ENCODE measurements at regions not wholly inside any gene's neighbourhood (a gene's known extent, or its start where the extent isn't known, plus 50 kb on each side); places are given as distances from the start of the nearest gene placed in this dataset.

DNA sequence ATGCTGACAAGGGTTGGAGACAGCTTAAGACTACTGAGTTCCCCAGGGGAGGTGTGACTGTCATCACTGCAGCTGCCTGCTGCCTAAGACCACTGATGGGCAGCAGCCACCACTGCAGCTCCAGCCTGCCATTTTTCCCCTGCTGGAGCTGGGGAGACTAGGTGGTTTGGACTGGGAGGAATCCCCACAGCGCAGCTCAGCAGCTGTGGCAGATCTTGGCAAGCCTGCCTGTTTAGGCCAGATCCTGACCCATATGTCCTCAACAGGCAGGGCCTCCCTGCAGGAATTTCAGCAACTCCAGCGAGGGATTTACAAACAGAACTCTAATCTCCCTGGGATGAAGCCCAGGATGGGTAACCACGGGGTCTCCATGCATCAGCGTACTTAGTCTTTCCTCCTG, 356.4 kb upstream of the TOM1L1 start:
- Histone ChIP-seq H3K36me3 (ENCODE audit: low read depth) (no peaks in the 10 kb centered on the region), H3K27ac (ENCODE audit: poor library complexity, severe bottlenecking) (no peak overlapping the region), H3K9me3 (ENCODE audit: severe bottlenecking) (peaks cover 2% of the 10 kb centered on the region), H3K4me1 (ENCODE audit: insufficient read depth, poor library complexity, severe bottlenecking) (no peaks in the 10 kb centered on the region), H3K4me3 (ENCODE audit: severe bottlenecking) (no peak overlapping the region), H3K27me3 (ENCODE audit: insufficient read depth, poor library complexity, severe bottlenecking) (no peaks in the 10 kb centered on the region)
- DNase-seq (ENCODE audit: low spot score) (no peak), ATAC-seq (ENCODE audit: low read depth) (no peak)
- TF ChIP-seq, protein P1, sequence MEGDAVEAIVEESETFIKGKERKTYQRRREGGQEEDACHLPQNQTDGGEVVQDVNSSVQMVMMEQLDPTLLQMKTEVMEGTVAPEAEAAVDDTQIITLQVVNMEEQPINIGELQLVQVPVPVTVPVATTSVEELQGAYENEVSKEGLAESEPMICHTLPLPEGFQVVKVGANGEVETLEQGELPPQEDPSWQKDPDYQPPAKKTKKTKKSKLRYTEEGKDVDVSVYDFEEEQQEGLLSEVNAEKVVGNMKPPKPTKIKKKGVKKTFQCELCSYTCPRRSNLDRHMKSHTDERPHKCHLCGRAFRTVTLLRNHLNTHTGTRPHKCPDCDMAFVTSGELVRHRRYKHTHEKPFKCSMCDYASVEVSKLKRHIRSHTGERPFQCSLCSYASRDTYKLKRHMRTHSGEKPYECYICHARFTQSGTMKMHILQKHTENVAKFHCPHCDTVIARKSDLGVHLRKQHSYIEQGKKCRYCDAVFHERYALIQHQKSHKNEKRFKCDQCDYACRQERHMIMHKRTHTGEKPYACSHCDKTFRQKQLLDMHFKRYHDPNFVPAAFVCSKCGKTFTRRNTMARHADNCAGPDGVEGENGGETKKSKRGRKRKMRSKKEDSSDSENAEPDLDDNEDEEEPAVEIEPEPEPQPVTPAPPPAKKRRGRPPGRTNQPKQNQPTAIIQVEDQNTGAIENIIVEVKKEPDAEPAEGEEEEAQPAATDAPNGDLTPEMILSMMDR (IDR thresholded peaks at IDR 0.05; ENCODE audit: poor library complexity, severe bottlenecking) = no peak

DNA sequence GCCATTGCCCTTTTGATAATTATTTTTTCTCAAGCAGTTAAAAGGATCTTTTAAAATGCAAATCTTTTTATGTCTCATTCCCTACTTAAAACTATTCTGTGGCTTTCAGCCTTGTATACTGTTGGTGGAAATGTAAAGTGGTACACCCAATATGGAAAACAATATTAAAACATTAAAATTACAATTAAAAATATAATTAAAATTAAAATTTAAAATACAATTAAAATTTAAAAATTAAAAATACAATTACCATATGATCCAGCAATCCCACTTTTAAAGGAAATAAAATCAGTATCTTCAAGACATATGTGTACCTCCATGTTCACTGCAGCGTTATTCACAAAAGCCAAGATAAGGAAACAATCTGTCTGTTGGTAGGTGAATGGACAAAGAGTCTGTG, 340.8 kb upstream of the TOM1L1 start:
- no peak overlapping the region for H3K4me3 ChIP-seq (ENCODE audit: severe bottlenecking)
- TF ChIP-seq, protein P1 (IDR thresholded peaks at IDR 0.05; ENCODE audit: poor library complexity, severe bottlenecking) = no peak
- no peaks in the 10 kb centered on the region for H3K4me1 ChIP-seq (ENCODE audit: insufficient read depth, poor library complexity, severe bottlenecking)
- no peak for DNase-seq (ENCODE audit: low spot score)
- ATAC-seq (ENCODE audit: low read depth) = no peak
- H3K36me3 ChIP-seq (ENCODE audit: low read depth) = no peaks in the 10 kb centered on the region
- no peaks in the 10 kb centered on the region for H3K27me3 ChIP-seq (ENCODE audit: insufficient read depth, poor library complexity, severe bottlenecking)
- no peak overlapping the region for H3K27ac ChIP-seq (ENCODE audit: poor library complexity, severe bottlenecking)
- peaks cover 8% of the 10 kb centered on the region for H3K9me3 ChIP-seq (ENCODE audit: severe bottlenecking)

DNA sequence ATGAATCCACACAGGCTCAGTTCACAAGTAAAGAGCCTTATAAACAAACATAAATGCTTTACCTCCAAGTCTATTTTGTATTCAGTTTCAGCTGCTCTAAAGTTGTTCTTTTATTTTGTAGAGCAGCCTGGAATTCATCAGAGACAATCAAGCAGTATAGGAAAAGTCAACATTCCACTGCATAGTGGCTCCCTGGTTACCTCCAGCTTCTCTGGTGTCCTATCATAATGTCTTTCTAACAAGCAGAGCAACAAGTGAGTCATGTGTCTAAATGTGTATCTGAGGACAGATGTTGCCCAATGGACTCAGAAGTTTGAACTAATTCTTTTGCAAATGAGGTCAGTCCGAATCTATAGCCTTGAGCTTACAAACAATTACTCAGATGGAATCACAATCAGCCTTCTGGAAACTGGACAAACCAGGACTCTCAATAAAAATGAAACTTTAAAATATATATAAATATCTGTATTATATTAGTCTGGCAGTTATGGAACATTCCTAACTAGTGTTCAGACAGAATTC, 292.0 kb upstream of the TOM1L1 start:
- Histone ChIP-seq H3K36me3 (ENCODE audit: low read depth) (no peaks in the 10 kb centered on the region), H3K9me3 (ENCODE audit: severe bottlenecking) (peaks cover 3% of the 10 kb centered on the region), H3K27me3 (ENCODE audit: insufficient read depth, poor library complexity, severe bottlenecking) (no peaks in the 10 kb centered on the region), H3K4me3 (ENCODE audit: severe bottlenecking) (no peak overlapping the region), H3K27ac (ENCODE audit: poor library complexity, severe bottlenecking) (no peak overlapping the region), H3K4me1 (ENCODE audit: insufficient read depth, poor library complexity, severe bottlenecking) (no peaks in the 10 kb centered on the region)
- TF ChIP-seq, protein P1 (IDR thresholded peaks at IDR 0.05; ENCODE audit: poor library complexity, severe bottlenecking) = no peak
- DNase-seq (ENCODE audit: low spot score) = no peak
- ATAC-seq (ENCODE audit: low read depth) = no peak

DNA sequence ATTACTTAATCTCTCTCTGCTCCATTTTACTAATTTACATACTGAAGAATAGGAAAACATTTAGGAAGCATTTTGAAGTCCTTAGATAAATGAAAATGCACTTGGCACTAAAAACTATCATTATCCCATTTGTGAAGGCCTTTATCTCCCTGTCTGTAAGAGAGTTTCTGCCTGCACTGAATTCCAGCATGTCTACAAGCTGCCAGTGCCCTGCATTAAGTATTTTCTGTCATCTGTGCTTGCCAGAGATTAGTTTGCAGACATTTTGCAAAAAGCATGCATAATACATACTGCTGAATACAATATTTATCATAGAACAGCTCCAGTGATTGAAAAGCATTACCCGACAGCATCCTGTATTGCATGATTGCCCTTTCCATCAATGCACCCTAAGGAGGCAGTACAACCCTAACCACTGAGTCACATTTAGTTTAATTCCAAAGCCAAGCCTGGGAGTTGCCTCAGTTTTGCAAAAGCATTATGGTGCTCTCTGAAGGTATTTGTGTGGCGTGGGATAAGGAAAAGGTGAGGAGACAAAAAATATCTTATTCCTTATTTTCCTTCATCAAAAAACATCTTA, 280.2 kb upstream of the TOM1L1 start:
- DNase-seq (ENCODE audit: low spot score) (no peak), ATAC-seq (ENCODE audit: low read depth) (no peak)
- Histone ChIP-seq H3K27ac (ENCODE audit: poor library complexity, severe bottlenecking) (no peak overlapping the region), H3K4me1 (ENCODE audit: insufficient read depth, poor library complexity, severe bottlenecking) (no peaks in the 10 kb centered on the region), H3K9me3 (ENCODE audit: severe bottlenecking) (peaks cover 2% of the 10 kb centered on the region), H3K27me3 (ENCODE audit: insufficient read depth, poor library complexity, severe bottlenecking) (no peaks in the 10 kb centered on the region), H3K4me3 (ENCODE audit: severe bottlenecking) (no peak overlapping the region), H3K36me3 (ENCODE audit: low read depth) (no peaks in the 10 kb centered on the region)
- TF ChIP-seq, protein P1 (IDR thresholded peaks at IDR 0.05; ENCODE audit: poor library complexity, severe bottlenecking) = no peak

DNA sequence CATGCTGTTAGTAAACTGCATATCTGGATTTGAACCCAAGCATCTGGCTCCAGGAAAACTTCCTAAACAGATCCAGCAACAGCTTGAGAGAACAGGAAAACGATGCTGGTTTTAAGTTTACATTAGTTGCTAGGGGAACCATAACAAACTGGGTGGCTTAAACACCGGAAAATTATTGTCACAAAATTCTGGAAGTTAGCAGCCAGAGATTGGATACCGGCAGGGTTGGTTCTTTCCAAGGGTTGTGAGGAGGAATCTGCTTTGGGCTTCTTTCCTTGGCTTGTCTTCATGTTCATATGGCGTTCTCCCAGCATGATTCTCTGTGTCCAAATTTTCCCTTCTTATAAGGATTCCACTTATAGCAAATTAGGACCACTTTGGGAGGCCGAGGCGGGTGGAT, 276.9 kb upstream of the TOM1L1 start:
- no peak for DNase-seq (ENCODE audit: low spot score)
- no peak for ATAC-seq (ENCODE audit: low read depth)
- no peaks in the 10 kb centered on the region for H3K4me1 ChIP-seq (ENCODE audit: insufficient read depth, poor library complexity, severe bottlenecking)
- no peak overlapping the region for H3K4me3 ChIP-seq (ENCODE audit: severe bottlenecking)
- no peak overlapping the region for H3K27ac ChIP-seq (ENCODE audit: poor library complexity, severe bottlenecking)
- no peaks in the 10 kb centered on the region for H3K36me3 ChIP-seq (ENCODE audit: low read depth)
- H3K27me3 ChIP-seq (ENCODE audit: insufficient read depth, poor library complexity, severe bottlenecking) = no peaks in the 10 kb centered on the region
- TF ChIP-seq, protein P1 (IDR thresholded peaks at IDR 0.05; ENCODE audit: poor library complexity, severe bottlenecking) = no peak
- peaks cover 2% of the 10 kb centered on the region for H3K9me3 ChIP-seq (ENCODE audit: severe bottlenecking)
